ENCODE measurements at regions not wholly inside any gene's neighbourhood (a gene's known extent, or its start where the extent isn't known, plus 50 kb on each side); places are given as distances from the start of the nearest gene placed in this dataset.
"Not testable (repeated sequence)": the region's sequence is repeated elsewhere in the genome, so short reads cannot be mapped to it uniquely, and the experiment has no call there.

DNA sequence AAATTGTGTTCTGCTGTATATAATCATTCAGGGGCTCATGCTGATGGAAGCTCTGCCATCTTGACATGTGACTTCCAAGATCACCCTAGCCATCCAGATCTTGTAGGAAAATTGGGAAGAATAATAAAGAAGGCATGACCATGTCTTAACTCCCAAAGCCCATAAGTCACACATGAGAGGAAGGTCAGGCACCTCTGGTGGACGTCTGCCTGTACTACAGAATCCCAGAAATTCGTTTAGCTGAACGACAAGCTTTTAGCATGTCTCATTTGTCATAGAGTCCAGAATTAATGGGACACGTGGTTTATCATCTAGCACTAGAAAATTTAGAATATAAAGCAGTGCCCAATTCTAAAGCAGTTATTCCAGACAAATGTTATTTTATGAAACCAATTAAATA, 212.7 kb downstream of the CENPC start:
- no peak for DNase-seq (ENCODE audit: low spot score)

DNA sequence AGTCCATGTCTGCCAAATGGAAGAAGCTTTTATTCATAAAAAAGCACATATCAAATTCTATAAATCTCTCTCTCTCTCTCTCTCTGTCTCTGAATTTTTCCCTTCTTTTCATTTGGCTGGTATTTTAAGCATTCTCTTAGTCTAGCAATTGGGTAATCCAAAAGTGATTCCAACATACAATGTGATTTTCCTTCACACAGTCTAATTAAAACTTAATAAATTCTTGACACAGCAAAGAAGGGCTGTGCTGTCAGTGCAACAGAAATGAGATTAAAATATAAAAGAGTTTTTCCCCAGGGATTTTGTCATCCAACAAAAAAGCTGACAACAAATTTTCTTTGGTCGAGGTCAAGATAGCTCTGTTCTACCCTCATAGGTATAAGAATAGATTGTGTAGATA, 216.9 kb downstream of the CENPC start:
- DNase-seq (ENCODE audit: low spot score) = no peak

DNA sequence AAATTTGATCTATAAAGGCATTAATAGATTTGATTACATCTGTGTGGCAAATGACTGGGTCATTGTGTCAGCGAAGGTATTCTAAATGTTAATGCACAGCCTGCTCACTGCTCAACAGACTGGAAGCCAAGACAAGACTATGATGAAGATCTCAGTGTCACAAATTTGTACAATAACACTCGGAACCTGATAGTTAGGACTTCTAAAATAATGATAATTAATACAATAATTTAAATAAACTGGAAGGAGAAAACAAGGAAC, 217.4 kb downstream of the CENPC start:
- DNase-seq (ENCODE audit: low spot score) = no peak

DNA sequence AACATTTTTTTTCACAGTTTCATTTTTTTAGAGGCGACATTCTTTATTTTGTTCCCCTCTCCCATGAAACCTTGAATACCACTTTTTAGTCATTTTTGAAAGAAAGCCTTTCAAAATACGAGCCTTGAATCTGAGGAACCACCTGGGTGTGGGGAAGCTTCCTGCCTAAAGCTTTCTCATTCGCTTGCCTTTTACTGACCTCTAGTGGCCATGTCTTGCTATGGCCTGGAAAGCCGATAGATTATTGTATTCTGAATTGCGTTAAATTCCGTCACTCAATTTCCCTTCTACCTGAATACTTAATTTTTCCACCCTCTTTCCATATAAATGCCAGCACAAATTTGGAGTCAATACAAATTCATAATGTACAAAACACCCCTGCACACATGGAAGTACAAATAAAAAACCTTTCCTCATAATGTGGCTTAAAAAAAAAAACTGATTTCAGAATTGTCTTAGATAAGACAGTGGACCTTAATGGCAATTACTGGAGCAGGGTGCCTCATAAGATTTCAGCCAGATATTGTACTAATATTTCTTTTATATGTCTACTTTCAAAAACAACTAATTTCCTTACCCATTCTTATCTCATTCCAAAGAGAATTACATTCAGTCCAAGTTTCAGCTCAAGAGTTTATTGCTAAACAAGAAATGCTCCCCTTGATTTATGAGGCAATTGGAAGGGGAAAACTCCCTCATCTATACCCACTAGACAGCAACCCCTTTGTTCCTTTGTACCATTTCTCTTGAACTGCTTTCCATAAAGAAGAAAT, 217.9 kb downstream of the CENPC start:
- peak; percentile 59 for DNase-seq (ENCODE audit: low spot score)

DNA sequence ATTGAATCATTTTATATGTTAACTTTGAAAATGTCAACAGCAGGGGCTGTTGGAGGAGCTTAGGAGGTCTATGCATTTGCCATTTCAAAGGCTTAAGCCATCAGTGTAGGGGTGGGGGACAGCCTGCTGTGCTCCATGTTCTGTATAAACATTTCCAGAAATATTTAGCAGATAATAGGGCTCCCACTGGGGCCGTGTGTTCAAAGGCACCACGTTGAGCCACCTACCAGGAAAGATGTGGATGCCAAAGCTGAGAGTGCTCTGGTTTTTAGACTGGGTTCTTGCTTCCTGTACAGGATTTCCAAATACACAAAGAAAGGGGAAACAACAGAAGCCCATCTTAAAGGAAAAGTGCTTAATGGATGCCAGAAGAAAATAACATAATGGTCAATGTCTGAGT, 219.5 kb downstream of the CENPC start:
- DNase-seq (ENCODE audit: low spot score) = no peak

DNA sequence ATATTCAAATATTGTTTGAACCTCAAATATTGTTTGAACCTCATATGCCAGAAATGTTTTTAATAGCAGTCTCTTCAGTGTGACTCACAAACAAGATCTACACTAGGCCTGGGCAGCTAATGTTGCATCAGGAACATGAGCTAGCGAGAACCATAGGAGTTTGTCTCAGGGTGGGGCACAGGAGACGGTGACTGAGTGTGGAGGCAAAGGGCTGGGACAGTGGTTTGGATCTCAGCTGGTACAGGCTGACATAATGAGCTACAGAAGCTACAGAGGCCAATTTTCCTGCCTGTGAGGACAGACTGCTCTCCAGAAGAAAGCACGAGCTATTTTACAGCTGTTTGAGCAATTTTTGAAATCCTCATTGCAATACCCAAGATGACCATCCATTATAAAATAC, 224.7 kb downstream of the CENPC start:
- DNase-seq (ENCODE audit: low spot score) = no peak

DNA sequence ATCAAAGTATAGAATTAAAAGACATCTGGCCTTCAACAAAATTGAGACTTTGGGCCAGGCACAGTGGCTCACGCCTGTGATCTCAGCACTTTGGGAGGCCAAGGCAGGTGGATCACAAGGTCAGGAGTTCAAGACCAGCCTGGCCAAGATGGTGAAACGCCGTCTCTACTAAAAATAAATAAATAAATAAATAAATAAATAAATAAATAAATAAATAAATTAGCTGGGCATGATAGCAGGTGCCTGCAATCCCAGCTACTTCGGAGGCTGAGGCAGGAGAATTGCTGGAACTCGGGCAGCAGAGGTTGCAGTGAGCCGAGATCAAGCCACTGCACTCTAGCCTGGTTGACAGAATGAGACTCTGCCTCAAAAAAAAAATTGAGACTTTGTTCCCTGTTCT, 225.7 kb downstream of the CENPC start:
- not testable (repeated sequence) for DNase-seq (ENCODE audit: low spot score)

DNA sequence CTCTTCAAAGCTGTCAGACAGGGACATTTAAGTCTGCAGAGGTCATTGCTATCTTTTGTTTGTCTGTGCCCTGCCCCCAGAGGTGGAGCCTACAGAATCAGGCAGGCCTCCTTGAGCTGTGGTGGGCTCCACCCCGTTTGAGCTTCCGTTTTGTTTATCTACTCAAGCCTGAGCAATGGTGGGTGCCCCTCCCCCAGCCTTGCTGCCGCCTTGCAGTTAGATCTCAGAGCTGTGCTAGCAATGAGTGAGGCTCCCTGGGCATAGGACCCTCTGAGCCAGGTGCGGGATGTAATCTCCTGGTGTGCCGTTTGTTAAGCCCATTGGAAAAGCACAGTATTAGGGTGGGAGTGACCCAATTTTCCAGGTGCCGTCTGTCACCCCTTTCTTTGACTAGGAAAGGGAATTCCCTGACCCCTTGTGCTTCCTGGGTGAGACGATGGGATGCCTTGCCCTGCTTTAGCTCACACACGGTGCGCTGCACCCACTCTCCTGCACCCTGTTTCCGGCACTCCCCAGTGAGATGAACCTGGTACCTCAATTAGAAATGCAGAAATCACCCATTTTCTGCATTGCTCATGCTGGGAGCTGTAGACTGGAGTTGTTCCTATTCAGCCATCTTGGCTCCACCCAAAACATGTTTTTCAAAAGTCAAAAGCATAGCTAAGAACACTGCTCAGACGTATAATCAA, 244.7 kb downstream of the CENPC start:
- not testable (repeated sequence) for DNase-seq (ENCODE audit: low spot score)

DNA sequence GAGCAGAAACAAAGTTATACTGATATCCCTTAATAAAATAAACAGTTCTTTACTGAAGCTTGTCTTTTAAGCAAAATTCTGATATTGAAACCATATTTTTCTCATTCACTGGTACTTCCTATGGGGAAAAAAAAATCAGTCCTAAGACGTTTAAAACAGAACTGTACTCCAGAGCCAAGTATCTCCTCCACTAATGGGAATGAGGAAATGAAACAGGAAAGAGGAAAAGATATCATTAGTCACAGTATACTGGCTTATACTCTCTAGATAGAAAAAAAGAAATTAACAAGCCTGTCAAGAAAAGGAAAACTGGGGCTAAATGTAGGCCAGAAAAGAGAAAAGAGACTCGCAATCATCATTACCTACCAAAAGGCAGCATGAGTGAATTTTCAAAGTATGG, 252.7 kb downstream of the CENPC start:
- DNase-seq (ENCODE audit: low spot score) = no peak

DNA sequence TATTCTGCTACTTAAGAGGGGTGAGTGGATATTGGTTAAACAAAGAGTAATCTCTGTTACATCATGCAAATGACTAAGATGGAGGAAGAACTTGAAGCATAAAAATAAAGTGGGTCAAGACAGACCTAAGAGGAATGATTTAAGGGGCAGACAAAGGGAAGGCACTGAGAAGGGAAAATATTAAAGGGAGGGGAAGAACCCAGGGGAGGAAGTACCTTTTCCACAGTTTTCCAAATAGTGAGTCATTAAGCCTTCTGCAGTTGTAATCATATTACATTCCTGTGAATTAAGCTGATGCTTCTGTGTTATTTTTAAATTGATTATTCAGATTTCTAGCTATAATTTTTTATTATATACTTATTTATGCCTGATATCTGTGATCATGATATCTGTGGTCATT, 253.3 kb downstream of the CENPC start:
- no peak for DNase-seq (ENCODE audit: low spot score)

DNA sequence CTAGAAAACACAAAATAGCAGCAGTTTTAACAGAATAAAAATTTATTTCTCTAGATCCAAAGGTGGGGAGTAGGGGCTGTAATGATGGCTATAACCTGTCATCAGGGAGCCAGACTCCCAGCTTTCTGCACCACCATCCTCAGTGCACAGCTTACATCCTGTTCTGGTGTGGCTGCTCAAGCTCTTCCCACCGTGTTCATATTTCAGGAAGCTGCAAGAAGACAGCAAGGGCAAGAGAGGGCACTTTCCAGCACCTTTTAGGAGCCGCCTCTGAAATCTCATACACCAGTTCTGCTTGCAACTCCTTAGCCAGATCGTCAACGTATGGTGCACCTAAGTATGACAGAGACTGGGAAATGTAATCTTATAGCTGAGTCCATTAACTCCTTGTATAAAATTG, 253.7 kb downstream of the CENPC start:
- DNase-seq (ENCODE audit: low spot score) = no peak

DNA sequence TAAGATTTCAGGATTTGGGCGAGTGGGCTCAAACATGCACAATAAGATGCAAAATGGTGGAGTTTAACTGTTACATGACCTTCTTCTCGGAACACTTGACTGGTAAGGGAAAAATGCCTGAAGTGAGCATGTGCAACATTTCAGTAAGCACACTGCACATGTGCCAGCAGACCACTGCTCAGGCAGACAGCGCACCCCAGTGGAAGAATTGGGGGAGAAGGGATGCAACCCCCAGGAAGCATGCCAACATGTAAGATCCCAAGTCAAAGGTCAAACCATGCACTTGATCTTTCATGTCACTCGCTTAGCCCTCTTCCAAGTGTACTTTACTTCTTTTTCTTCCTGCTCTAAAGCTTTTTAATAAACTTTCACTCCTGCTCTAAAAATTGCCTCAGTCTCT, 256.3 kb downstream of the CENPC start:
- DNase-seq (ENCODE audit: low spot score) = no peak

DNA sequence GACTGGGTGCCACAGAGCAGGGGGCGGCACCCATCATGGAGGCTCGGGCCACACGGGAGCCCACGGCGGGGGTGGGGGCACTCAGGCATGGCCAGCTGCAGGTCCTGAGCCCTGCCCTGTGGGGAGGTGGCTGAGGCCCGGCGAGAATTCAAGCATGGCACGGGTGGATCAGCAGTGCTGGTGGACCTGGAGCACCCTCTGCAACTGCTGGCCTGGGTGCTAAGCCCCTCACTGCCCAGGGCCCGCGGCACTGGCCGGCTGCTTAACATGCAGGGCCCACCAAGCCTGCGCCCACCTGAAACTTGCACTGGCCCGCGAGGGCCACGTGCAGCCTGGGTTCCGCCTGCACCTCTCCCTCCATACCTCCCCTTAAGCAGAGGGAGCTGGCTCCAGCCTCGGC, 258.6 kb downstream of the CENPC start:
- DNase-seq (ENCODE audit: low spot score) = no peak

DNA sequence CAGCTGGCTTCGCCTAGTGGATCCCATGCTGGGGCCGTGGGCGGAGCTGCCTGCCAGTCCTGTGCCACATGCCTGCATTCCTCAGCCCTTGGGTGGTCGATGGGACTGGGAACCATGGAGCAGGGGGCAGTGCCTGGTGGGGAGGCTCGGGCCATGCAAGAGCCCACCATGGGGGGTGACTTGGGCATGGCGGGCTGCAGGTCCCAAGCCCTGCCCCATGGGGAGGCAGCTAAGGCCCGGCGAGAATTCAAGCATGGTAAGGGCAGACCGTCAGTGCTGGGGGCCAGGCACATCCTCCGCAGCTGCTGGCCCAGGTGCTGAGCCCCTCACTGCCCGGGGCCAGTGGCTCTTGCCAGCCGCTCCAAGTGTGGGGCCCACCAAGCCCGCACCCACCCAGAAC, 262.6 kb downstream of the CENPC start:
- DNase-seq (ENCODE audit: low spot score) = no peak

DNA sequence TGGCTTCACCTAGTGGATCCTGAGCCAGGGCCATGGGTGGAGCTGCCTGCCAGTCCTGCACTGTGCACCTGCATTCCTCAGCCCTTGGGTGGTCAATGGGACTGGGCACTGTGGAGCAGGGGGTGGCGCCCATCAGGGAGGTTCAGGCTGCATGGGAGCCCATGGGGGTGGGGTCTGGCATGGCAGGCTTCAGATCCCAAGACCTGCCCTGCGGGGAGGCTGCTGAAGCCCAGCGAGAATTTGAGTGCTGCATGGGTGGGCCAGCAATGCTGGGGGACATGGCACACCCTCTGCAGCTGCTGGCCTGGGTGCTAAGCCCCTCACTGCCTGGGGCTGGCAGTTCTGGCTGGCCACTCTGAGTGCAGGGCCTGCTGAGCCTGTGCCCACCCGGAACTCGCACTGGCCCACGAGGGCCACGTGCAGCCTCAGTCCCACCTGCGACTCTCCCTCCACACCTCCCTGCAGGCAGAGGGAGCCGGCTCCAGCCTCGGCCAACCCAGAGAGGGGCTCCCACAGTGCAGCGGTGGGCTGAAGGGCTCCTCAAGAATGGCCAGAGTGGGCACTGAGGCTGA, 270.0 kb downstream of the CENPC start:
- no peak for DNase-seq (ENCODE audit: low spot score)

DNA sequence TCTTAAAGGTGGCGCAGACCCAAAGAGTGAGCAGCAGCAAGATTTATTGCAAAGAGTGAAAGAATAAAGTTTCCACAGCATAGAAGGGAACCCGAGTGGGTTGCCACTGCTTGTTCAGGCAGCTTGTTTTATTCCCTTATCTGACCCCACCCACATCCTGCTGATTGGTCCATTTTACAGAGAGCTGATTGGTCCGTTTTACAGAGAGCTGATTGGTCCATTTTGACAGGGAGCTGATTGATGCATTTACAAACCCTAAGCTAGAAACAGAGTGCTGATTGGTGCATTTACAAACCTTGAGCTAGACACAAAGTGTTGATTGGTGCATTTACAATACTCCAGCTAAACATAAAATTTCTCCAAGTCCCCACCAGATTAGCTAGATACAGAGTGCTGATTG, 270.6 kb downstream of the CENPC start:
- DNase-seq (ENCODE audit: low spot score) = not testable (repeated sequence)

DNA sequence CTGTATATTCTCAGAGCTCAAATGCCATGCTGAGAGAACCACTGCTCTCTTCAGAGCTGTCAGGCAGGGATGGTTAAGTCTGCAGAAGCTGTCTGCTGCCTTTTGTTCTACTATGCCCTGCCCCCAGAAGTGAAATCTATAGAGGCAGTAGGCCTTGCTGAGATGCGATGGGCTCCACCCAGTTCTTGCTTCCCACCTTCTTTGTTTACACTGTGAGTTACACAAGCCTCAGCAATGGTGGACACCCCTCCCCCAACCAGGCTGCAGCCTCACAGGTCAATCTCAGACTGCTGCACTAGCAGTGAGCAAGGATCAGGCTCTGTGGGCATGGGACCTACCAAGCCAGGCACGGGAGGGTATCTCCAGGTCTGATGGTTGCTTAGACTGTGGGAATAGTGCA, 271.6 kb downstream of the CENPC start:
- DNase-seq (ENCODE audit: low spot score) = no peak

DNA sequence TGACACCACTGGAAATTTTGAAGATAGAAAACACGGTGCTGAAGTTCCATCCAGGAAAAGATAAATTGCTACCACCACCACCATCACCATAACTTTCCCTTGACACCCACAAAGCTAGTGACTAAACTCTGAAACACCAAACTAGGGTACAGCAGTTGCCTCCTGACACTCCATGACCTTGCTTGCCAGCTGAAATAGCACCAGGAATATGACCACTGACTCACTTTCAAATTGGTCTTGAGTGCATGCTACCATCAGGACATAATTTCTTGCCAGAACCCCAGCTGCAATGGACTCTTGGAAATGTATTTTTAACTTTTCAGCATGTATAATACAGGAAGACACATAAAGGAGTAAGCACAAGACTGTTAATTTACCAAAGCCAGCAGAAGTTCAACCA, 283.3 kb downstream of the CENPC start:
- no peak for DNase-seq (ENCODE audit: low spot score)

DNA sequence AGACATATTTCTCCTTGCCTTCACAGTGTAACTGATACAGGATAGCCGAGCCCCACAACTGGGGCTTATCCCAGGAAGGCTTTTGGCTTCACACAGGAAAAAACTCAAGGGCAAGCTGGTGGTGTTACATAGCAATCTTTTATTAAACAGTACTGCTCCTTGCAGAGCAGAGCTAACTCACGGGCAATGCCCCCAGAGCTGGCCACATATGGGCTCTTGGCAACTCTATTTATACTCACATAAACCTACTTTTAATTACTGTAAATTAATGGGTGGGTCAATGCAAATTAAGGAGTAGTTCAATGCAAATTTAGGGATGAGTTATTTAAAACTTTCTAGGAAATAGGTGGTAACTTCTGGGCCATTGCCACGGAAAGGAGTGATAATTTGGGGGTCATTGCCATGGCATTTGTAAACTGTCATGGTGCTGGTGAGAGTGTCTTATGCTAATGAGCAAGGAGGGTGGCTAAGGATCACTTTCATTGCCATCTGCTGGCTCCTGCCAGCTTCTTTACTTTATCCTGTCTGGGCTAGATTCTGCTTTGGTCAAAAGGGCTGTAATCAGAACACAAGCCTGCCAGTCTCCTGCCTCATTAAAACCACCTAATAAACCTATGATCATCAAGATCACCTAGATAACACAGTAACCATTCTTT, 288.8 kb downstream of the CENPC start:
- DNase-seq (ENCODE audit: low spot score) = no peak

DNA sequence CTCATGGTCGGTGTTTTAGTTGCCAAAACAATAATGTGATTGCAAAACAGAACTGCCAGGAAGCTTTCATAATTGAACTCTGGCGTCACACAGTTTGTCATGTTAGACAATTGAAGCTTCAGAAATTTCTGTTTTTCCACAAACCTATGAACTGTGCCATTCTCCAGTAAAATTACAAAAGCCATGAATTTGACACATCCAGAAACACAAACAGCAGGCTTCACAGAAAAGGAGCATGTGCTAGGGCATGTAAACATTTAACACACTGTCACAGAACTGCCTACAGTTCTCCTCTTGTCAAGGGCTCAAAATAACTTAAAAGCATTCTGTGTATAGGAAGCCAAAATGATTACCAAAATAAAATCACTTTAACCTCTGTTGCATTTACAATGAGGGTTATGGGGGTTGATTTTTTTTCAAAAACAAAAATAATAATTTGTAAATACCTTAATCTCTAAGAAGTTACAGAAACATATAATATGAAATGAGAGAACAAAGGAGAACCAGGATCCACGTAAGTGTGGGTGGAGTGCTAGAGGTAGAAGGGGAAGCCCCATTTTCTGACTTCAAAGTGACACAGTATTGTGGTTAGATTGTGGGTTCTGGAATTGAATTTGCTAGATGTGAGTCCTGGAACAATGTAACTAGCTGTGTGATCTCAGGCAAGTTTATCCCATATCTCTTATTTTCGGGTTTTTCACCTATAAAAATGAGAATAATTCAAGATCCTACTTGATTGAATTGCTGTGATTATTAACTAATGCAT, 295.0 kb downstream of the CENPC start:
- no peak for DNase-seq (ENCODE audit: low spot score)

DNA sequence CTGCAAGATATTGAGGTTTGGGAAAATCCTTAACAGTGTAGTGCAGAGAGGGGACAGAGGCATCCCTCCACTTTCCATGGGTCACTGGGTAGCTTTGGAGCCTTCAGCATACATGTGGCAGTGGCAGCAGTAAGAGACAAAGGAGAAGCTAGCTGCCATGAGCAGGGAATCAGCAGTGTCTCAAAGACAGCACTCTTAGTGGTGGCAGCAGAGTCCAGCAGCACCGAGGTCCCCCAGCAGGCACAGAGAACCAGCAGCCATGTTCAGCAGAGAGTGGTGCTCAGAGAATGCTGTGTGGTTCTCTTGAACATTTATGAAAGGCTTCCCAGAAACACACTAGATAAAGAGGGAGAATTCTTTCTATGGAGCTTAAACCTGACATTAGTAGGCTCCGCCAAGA, 308.5 kb downstream of the CENPC start:
- no peak for DNase-seq (ENCODE audit: low spot score)

DNA sequence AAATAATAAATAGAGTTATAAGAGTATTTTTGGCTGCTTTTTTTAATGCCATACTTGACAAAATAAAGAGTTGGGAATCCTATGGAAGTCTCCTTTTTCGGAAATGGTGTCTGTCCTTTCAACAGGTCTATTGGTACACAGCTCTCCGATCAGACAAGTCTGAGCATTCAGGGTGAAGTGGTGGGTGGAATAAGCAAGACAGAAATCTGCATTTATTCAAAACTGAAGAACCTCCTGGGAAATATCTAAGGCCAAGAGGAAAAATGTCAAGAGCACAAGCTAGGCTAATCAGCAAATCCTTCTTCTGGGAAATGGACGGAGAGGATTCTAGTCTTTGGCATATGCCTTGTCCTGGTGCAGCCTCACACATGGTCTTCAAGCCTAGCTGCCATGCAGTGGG, 309.0 kb downstream of the CENPC start:
- DNase-seq (ENCODE audit: low spot score) = no peak

DNA sequence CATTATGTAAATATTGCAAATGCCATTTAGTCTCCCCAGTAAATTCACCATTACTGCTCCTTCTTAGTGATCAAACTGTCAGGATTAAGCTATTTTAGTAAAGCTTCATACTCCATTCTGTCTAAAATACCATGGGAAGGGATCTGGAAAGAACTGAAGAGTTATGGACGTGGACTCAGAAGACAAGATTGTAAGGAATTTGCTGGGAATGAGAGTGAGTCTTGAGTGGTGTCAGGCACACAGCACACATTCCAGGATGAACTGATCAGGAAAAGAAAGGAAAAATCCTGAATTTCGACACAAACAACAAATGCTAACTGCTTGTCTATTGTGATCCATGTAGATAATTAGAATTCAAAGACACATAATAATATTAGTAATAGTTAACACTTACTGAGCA, 311.0 kb downstream of the CENPC start:
- DNase-seq (ENCODE audit: low spot score) = no peak

Measured in CD4-positive, alpha-beta T cell treated with Interleukin-2 at 100 ng/mL for 4 hours (primary cell).